Thyroid gland (tissue), 4 donors: ENCODE measurements at regions not wholly inside any gene's neighbourhood (a gene's known extent, or its start where the extent isn't known, plus 50 kb on each side); places are given as distances from the start of the nearest gene placed in this dataset.

Experiments
- DNase-seq, 2 donors: peaks; one replicate each; pipeline ENCODE4 v3.0.0-alpha.2; 2019
- H3K27ac ChIP-seq, 3 donors: fragments of 200-600 bp; sonication (generic); 1 replicate in 2 of 3; 2 replicates in 1 of 3; pipeline ENCODE4 v1.5.1; 2016 to 2019; ENCODE audit warnings: mild to moderate bottlenecking in 1 of 3, moderate library complexity in 1 of 3
- H3K27me3 ChIP-seq: fragments of 200-600 bp; sonication (generic); one replicate; pipeline ENCODE4 v1.5.1; 2019
- H3K36me3 ChIP-seq, 2 donors: fragments of 200-600 bp; sonication (generic); one replicate each; pipeline ENCODE4 v1.5.1; 2016 to 2019
- H3K4me1 ChIP-seq, 2 donors: fragments of 200-600 bp; sonication (generic); one replicate each; pipeline ENCODE4 v1.5.1; 2017 to 2019
- H3K4me3 ChIP-seq, 3 donors: fragments of 200-600 bp; sonication (generic); replicated peaks in 1 of 3; 1 replicate in 2 of 3; 2 replicates in 1 of 3; pipeline ENCODE4 v1.5.1; 2016; ENCODE audit warnings: mild to moderate bottlenecking in 1 of 3
- H3K9me3 ChIP-seq: fragments of 200-600 bp; sonication (generic); one replicate; pipeline ENCODE4 v1.5.1; 2017
- CTCF ChIP-seq, 6 experiments: fragments of 200-600 bp in 3 of 6; fragments of 450-650 bp in 3 of 6; sonication (generic) in 3 of 6; IDR thresholded peaks; one replicate each; pipeline ENCODE4 v1.5.1; 2016 to 2019; ENCODE audit warnings: antibody characterized with exemption in 6 of 6, mild to moderate bottlenecking in 2 of 6, inconsistent platforms in 1 of 6, moderate library complexity in 1 of 6
- POLR2A ChIP-seq, 2 donors: fragments of 450-650 bp; IDR thresholded peaks; one replicate each; pipeline ENCODE4 v1.6.1; 2017; ENCODE audit warnings: antibody characterized with exemption in 2 of 2, mild to moderate bottlenecking in 2 of 2, moderate library complexity in 1 of 2
- WGBS, 2 donors: methylation state at CpG; one replicate each; pipeline ENCODE4 v1.1.5; 2017; 5-methylcytosine and 5-hydroxymethylcytosine counted together
- intact Hi-C: fragments of 100-400 bp; cut with DNase I; formaldehyde crosslinking; loops from one replicate; pipeline ENCODE4 v1.15.1; 2023

- no peak for TF ChIP-seq CTCF (IDR thresholded peaks at IDR 0.05)
- no peak for TF ChIP-seq POLR2A (IDR thresholded peaks at IDR 0.05)
- Histone ChIP-seq H3K27ac (no peak overlapping the region), H3K27me3 (no peaks in the 10 kb centered on the region), H3K9me3 (no peaks in the 10 kb centered on the region), H3K4me1 (no peaks in the 10 kb centered on the region), H3K36me3 (no peaks in the 10 kb centered on the region), H3K4me3 (no peak overlapping the region)
- DNase-seq, result no peak
- intact Hi-C loops, result no loop called here
- 89 to 95% methylated on average over 1 of the region's 1 CpG for WGBS, 2 donors
Measured at GRCh38 chr2:66903183-66903582, 468.3 kb downstream of the MEIS1 start.

GRCh38 chr2:66903745-66904465 is 469.0 kb downstream of the MEIS1 start:
- Histone ChIP-seq H3K36me3 (no peaks in the 10 kb centered on the region), H3K4me1 (no peaks in the 10 kb centered on the region), H3K4me3 (no peak overlapping the region), H3K27me3 (no peaks in the 10 kb centered on the region), H3K27ac (no peak overlapping the region), H3K9me3 (no peaks in the 10 kb centered on the region)
- intact Hi-C loops, result no loop called here
- no peak for TF ChIP-seq CTCF (IDR thresholded peaks at IDR 0.05)
- no peak for TF ChIP-seq POLR2A (IDR thresholded peaks at IDR 0.05)
- no peak for DNase-seq
- 90 to 93% methylated on average over 9 of the region's 9 CpGs for WGBS, 2 donors

GRCh38 chr2:66915237-66915636 is 480.3 kb downstream of the MEIS1 start:
- 67 to 70% methylated on average over 2 of the region's 2 CpGs for WGBS, 2 donors
- intact Hi-C loops, result no loop called here
- H3K36me3 ChIP-seq, result no peaks in the 10 kb centered on the region
- no peaks in the 10 kb centered on the region for H3K4me1 ChIP-seq
- no peaks in the 10 kb centered on the region for H3K9me3 ChIP-seq
- H3K4me3 ChIP-seq, result no peak overlapping the region
- no peaks in the 10 kb centered on the region for H3K27me3 ChIP-seq
- TF ChIP-seq CTCF (IDR thresholded peaks at IDR 0.05) (no peak), POLR2A (IDR thresholded peaks at IDR 0.05) (no peak)
- H3K27ac ChIP-seq, result no peak overlapping the region
- DNase-seq, result no peak

GRCh38 chr2:66919286-66919685 is 477.8 kb upstream of the ETAA1 start:
- Histone ChIP-seq H3K4me1 (no peaks in the 10 kb centered on the region), H3K4me3 (no peak overlapping the region), H3K36me3 (no peaks in the 10 kb centered on the region), H3K9me3 (no peaks in the 10 kb centered on the region), H3K27me3 (no peaks in the 10 kb centered on the region), H3K27ac (no peak overlapping the region)
- no peak for TF ChIP-seq POLR2A (IDR thresholded peaks at IDR 0.05)
- TF ChIP-seq CTCF (IDR thresholded peaks at IDR 0.05), result no peak
- DNase-seq, result no peak
- WGBS, 2 donors, result 43 to 67% methylated on average over 1 of the region's 1 CpG
- intact Hi-C loops, result no loop called here

- DNase-seq, result no peak
- 91 to 94% methylated on average over 2 of the region's 2 CpGs for WGBS, 2 donors
- no peak overlapping the region for H3K4me3 ChIP-seq
- H3K27ac ChIP-seq, result no peak overlapping the region
- H3K9me3 ChIP-seq, result no peaks in the 10 kb centered on the region
- intact Hi-C loops, result no loop called here
- H3K27me3 ChIP-seq, result no peaks in the 10 kb centered on the region
- TF ChIP-seq CTCF (IDR thresholded peaks at IDR 0.05), result no peak
- no peaks in the 10 kb centered on the region for H3K36me3 ChIP-seq
- H3K4me1 ChIP-seq, result no peaks in the 10 kb centered on the region
Measured at GRCh38 chr2:66920415-66920814, 476.7 kb upstream of the ETAA1 start.
